ENCODE measurements at regions not wholly inside any gene's neighbourhood (a gene's known extent, or its start where the extent isn't known, plus 50 kb on each side); places are given as distances from the start of the nearest gene placed in this dataset.

DNA sequence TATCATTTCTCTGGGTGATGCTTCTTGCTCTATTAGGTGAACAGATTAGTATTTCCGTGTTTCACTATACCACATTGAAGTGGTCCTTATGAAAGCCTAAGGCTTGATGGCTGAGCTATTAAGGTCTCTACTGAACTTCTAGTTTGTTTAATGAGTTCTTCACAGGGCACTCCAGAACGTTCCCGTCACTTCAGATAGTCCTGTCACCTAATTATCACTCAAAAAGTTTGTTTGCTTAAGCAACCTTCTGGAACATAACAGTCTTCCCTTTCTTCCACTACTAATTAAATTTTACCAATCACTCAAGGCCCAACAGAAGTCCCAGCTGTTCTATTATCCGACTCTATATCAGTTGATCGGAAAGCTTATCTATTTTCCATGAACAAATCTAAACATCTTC is 104.6 kb upstream of the ZC3H11B start:
- Histone ChIP-seq H3K9me3 (ENCODE audit: control insufficient read depth in 1 of 2, insufficient read depth in 1 of 2, low read depth in 1 of 2, low read length in 2 of 2) (no peaks in the 10 kb centered on the region), H3K27ac (ENCODE audit: low read depth, low read length) (no peak overlapping the region), H3K9ac (ENCODE audit: low read length) (no peak overlapping the region), H2AFZ (ENCODE audit: low read depth, low read length, poor library complexity, severe bottlenecking) (no peak overlapping the region), H3K4me3 (replicated peaks in 1 of 2; ENCODE audit: low read depth in 1 of 2, low read length in 2 of 2) (no peak overlapping the region), H3K4me1 (ENCODE audit: control insufficient read depth in 1 of 2, insufficient read depth in 2 of 2, low read length in 2 of 2) (no peaks in the 10 kb centered on the region), H4K20me1 (ENCODE audit: insufficient read depth) (no peaks in the 10 kb centered on the region), H3K79me2 (ENCODE audit: insufficient read depth, low read length) (no peaks in the 10 kb centered on the region), H3K27me3 (ENCODE audit: insufficient read depth, low read length) (no peaks in the 10 kb centered on the region), H3K36me3 (ENCODE audit: control insufficient read depth in 1 of 2, insufficient read depth in 2 of 2, low read length in 2 of 2) (no peaks in the 10 kb centered on the region), H3K4me2 (ENCODE audit: low read length) (no peak overlapping the region), H3K9me2 (ENCODE audit: insufficient read depth) (no peaks in the 10 kb centered on the region)
- ATAC-seq: no peak
- no TSS peak for BruUV-seq (replicated peaks)
- POLR2A ChIA-PET: no interaction called here
- RAD21 ChIA-PET (ENCODE audit: low non-redundant PET in 1 of 2, low total read pairs in 2 of 2, uncharacterized antibody in 2 of 2, unreplicated experiment in 2 of 2): no interaction called here
- CTCF ChIA-PET: no interaction called here
- intact Hi-C loops (cut with micrococcal nuclease): no loop called here
- DNase-seq (ENCODE audit: low read depth, low spot score): no peak
- TF ChIP-seq YY1 (IDR thresholded peaks at IDR 0.05; ENCODE audit: extremely low read depth, insufficient replicate concordance, low read depth, low read length) (no peak), JUND (IDR thresholded peaks at IDR 0.05) (no peak), SRF (IDR thresholded peaks at IDR 0.05; ENCODE audit: low read depth) (no peak), ELF1 (IDR thresholded peaks at IDR 0.05; ENCODE audit: borderline replicate concordance, low read depth) (no peak), EZH2phosphoT487 (IDR thresholded peaks at IDR 0.05; ENCODE audit: borderline replicate concordance) (no peak)

GRCh38 chr1:219716611-219717114 is 103.8 kb upstream of the ZC3H11B start:
- H3K36me3 ChIP-seq (ENCODE audit: control insufficient read depth in 1 of 2, insufficient read depth in 2 of 2, low read length in 2 of 2): no peaks in the 10 kb centered on the region
- no peak overlapping the region for H3K27ac ChIP-seq (ENCODE audit: low read depth, low read length)
- no peaks in the 10 kb centered on the region for H3K27me3 ChIP-seq (ENCODE audit: insufficient read depth, low read length)
- no peak for DNase-seq (ENCODE audit: low read depth, low spot score)
- ChIA-PET RAD21 (ENCODE audit: low non-redundant PET in 1 of 2, low total read pairs in 2 of 2, uncharacterized antibody in 2 of 2, unreplicated experiment in 2 of 2) (no interaction called here), POLR2A (no interaction called here), CTCF (no interaction called here)
- H3K4me1 ChIP-seq (ENCODE audit: control insufficient read depth in 1 of 2, insufficient read depth in 2 of 2, low read length in 2 of 2): no peaks in the 10 kb centered on the region; a peak in 1 of 4 replicates
- no peak overlapping the region for H3K4me3 ChIP-seq (replicated peaks in 1 of 2; ENCODE audit: low read depth in 1 of 2, low read length in 2 of 2)
- intact Hi-C loops (cut with micrococcal nuclease): no loop called here
- no peak for ATAC-seq
- no peaks in the 10 kb centered on the region for H4K20me1 ChIP-seq (ENCODE audit: insufficient read depth)
- no peak overlapping the region for H3K4me2 ChIP-seq (ENCODE audit: low read length)
- no peaks in the 10 kb centered on the region for H3K9me3 ChIP-seq (ENCODE audit: control insufficient read depth in 1 of 2, insufficient read depth in 1 of 2, low read depth in 1 of 2, low read length in 2 of 2)
- no TSS peak for BruUV-seq (replicated peaks)
- no peak overlapping the region for H2AFZ ChIP-seq (ENCODE audit: low read depth, low read length, poor library complexity, severe bottlenecking)
- H3K9me2 ChIP-seq (ENCODE audit: insufficient read depth): no peaks in the 10 kb centered on the region
- H3K9ac ChIP-seq (ENCODE audit: low read length): no peak overlapping the region
- H3K79me2 ChIP-seq (ENCODE audit: insufficient read depth, low read length): no peaks in the 10 kb centered on the region
- no peak for TF ChIP-seq ZFX (IDR thresholded peaks at IDR 0.05)
- no peak for TF ChIP-seq EGR1 (IDR thresholded peaks at IDR 0.05; ENCODE audit: low read depth)
- no peak for TF ChIP-seq CTCF (IDR thresholded peaks at IDR 0.05 in 2 of 3, conservative IDR thresholded peaks at IDR 0.05 in 1 of 3; ENCODE audit: borderline replicate concordance in 1 of 3, insufficient read depth in 1 of 3, low read depth in 2 of 3, low read length in 2 of 3)
- TF ChIP-seq YY1 (IDR thresholded peaks at IDR 0.05; ENCODE audit: extremely low read depth, insufficient replicate concordance, low read depth, low read length): no peak
- TF ChIP-seq JUND (IDR thresholded peaks at IDR 0.05): no peak
- no peak for TF ChIP-seq ZBTB33 (IDR thresholded peaks at IDR 0.05; ENCODE audit: extremely low read depth, insufficient replicate concordance, low read length)
- TF ChIP-seq RAD21 (IDR thresholded peaks at IDR 0.05; ENCODE audit: low read depth): no peak
- TF ChIP-seq SIN3A (IDR thresholded peaks at IDR 0.05; ENCODE audit: low read depth): no peak
- TF ChIP-seq, protein P1, sequence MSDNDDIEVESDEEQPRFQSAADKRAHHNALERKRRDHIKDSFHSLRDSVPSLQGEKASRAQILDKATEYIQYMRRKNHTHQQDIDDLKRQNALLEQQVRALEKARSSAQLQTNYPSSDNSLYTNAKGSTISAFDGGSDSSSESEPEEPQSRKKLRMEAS (IDR thresholded peaks at IDR 0.05): no peak
- no peak for TF ChIP-seq SRF (IDR thresholded peaks at IDR 0.05; ENCODE audit: low read depth)
- TF ChIP-seq EZH2 (IDR thresholded peaks at IDR 0.05): no peak
- TF ChIP-seq ATF3 (IDR thresholded peaks at IDR 0.05): no peak

Measured in HCT116 (cell line).